B cell (primary cell): ENCODE measurements at regions not wholly inside any gene's neighbourhood (a gene's known extent, or its start where the extent isn't known, plus 50 kb on each side); places are given as distances from the start of the nearest gene placed in this dataset.

ENCODE experiments used
- CTCF ChIP-seq: fragments of 200-600 bp; IDR thresholded peaks from one replicate; pipeline ENCODE4 v1.8.0; 2022; ENCODE audit warnings: antibody characterized with exemption, mild to moderate bottlenecking
- EZH2 ChIP-seq: IDR thresholded peaks from 2 replicates; pipeline ENCODE4 v1.6.1; 2012; ENCODE audit warnings: borderline replicate concordance, low read depth, mild to moderate bottlenecking, moderate library complexity, low read length; ENCODE audit not compliant: insufficient read depth, poor library complexity, severe bottlenecking

GRCh38 chr9:7387840-7388239 lies 411.7 kb downstream of the DMAC1 start:
- TF ChIP-seq CTCF (no peak), EZH2 (no peak)
